IMR-90 (cell line): ENCODE measurements at regions not wholly inside any gene's neighbourhood (a gene's known extent, or its start where the extent isn't known, plus 50 kb on each side); places are given as distances from the start of the nearest gene placed in this dataset.

Experiments used
- ATAC-seq: fragments of 200-7000 bp; cut with Tn5 transposase; 2 replicates; pipeline ENCODE4 v1.9.1; 2020; ENCODE audit warnings: low read depth, mild to moderate bottlenecking, moderate library complexity
- BruUV-seq: library from RNA; stranded (reverse); fragments of 400-500 nt; replicated peaks from 2 replicates; lab custom pipeline; 2021; lab: Mats Ljungman, UMichigan
- CTCF ChIA-PET: fragments of 300-600 bp; formaldehyde crosslinking; extraction: SDS; loops from one replicate; lab custom pipeline; 2021; ENCODE audit warnings: antibody characterized with exemption; lab: Yijun Ruan, JAX
- POLR2A ChIA-PET: fragments of 300-600 bp; sonication (Branson Sonifier 250); formaldehyde crosslinking; loops from one replicate; lab custom pipeline; 2022; ENCODE audit warnings: antibody characterized with exemption; ENCODE audit not compliant: unreplicated experiment; lab: Charles Lee
- DNase-seq: peaks from one replicate; pipeline ENCODE4 v3.0.0; 2013
- H2AFZ ChIP-seq: replicated peaks from 2 replicates; pipeline ENCODE3; 2013; ENCODE audit warnings: low read length, mild to moderate bottlenecking; ENCODE audit not compliant: poor library complexity
- H2AK5ac ChIP-seq: 2 replicates; pipeline ENCODE4 v1.6.1; 2013; ENCODE audit warnings: low read depth, low read length, inconsistent platforms
- H2AK9ac ChIP-seq: replicated peaks from 2 replicates; pipeline ENCODE3; 2013; ENCODE audit warnings: mild to moderate bottlenecking, low read depth, low read length, moderate library complexity; ENCODE audit not compliant: poor library complexity
- H2BK120ac ChIP-seq: 2 replicates; pipeline ENCODE4 v1.6.1; 2013; ENCODE audit warnings: low read depth, low read length, inconsistent platforms
- H2BK15ac ChIP-seq: 3 replicates; pipeline ENCODE4 v1.6.1; 2013; ENCODE audit warnings: low read depth, low read length, inconsistent platforms
- H2BK20ac ChIP-seq: 2 replicates; pipeline ENCODE4 v1.6.1; 2013; ENCODE audit warnings: low read depth, mild to moderate bottlenecking, inconsistent platforms, low read length, moderate library complexity
- H2BK5ac ChIP-seq: 2 replicates; pipeline ENCODE4 v1.6.1; 2013; ENCODE audit warnings: mild to moderate bottlenecking, low read depth, low read length, inconsistent platforms; ENCODE audit not compliant: poor library complexity, severe bottlenecking
- H3K14ac ChIP-seq: replicated peaks from 2 replicates; pipeline ENCODE4 v1.6.1; 2013; ENCODE audit warnings: low read depth, low read length, inconsistent platforms
- H3K18ac ChIP-seq: 2 replicates; pipeline ENCODE4 v1.6.1; 2013; ENCODE audit warnings: low read depth, low read length, control low read depth
- H3K23ac ChIP-seq: 2 replicates; pipeline ENCODE4 v1.6.1; 2013; ENCODE audit warnings: low read depth, low read length, inconsistent platforms
- H3K27ac ChIP-seq: 2 replicates; pipeline ENCODE4 v1.5.1; 2013; ENCODE audit warnings: mild to moderate bottlenecking, control low read depth, low read length; ENCODE audit not compliant: insufficient read depth
- H3K27me3 ChIP-seq: 2 replicates; pipeline ENCODE4 v1.6.1; 2013; ENCODE audit warnings: low read length; ENCODE audit not compliant: control insufficient read depth, insufficient read depth
- H3K36me3 ChIP-seq: 2 replicates; pipeline ENCODE4 v1.6.1; 2013; ENCODE audit warnings: low read length, mixed read lengths; ENCODE audit not compliant: control insufficient read depth, insufficient read depth
- H3K4ac ChIP-seq: 2 replicates; pipeline ENCODE4 v1.6.1; 2013; ENCODE audit warnings: low read depth, low read length, inconsistent platforms
- H3K4me1 ChIP-seq: 2 replicates; pipeline ENCODE4 v1.6.1; 2013; ENCODE audit warnings: low read length, mixed read lengths; ENCODE audit not compliant: control insufficient read depth, insufficient read depth
- H3K4me2 ChIP-seq: 2 replicates; pipeline ENCODE4 v1.6.1; 2013; ENCODE audit warnings: low read depth, mild to moderate bottlenecking, control low read depth, low read length, moderate library complexity
- H3K4me3 ChIP-seq: 2 replicates; pipeline ENCODE4 v1.5.1; 2013; ENCODE audit warnings: low read depth, mild to moderate bottlenecking, control low read depth, low read length, moderate library complexity; ENCODE audit not compliant: insufficient read depth
- H3K56ac ChIP-seq: 2 replicates; pipeline ENCODE4 v1.6.1; 2013; ENCODE audit warnings: low read length, inconsistent platforms; ENCODE audit not compliant: insufficient read depth; ENCODE audit errors: extremely low read depth
- H3K79me1 ChIP-seq, 2 experiments: 2 replicates each; pipeline ENCODE4 v1.6.1; 2013; ENCODE audit warnings: low read length in 2 of 2, inconsistent platforms in 1 of 2, low read depth in 1 of 2
- H3K9ac ChIP-seq: 2 replicates; pipeline ENCODE4 v1.6.1; 2013; ENCODE audit warnings: low read depth, low read length, control low read depth
- H3K9me1 ChIP-seq: 2 replicates; pipeline ENCODE4 v1.6.1; 2013; ENCODE audit warnings: low read length, inconsistent platforms; ENCODE audit not compliant: insufficient read depth
- H3K9me3 ChIP-seq: 2 replicates; pipeline ENCODE4 v1.6.1; 2013; ENCODE audit warnings: low read length; ENCODE audit not compliant: control insufficient read depth, insufficient read depth
- H4K20me1 ChIP-seq: 2 replicates; pipeline ENCODE4 v1.6.1; 2013; ENCODE audit warnings: low read length, inconsistent platforms; ENCODE audit not compliant: insufficient read depth
- H4K5ac ChIP-seq: 2 replicates; pipeline ENCODE4 v1.6.1; 2013; ENCODE audit warnings: mild to moderate bottlenecking, low read depth, low read length, control low read depth
- H4K8ac ChIP-seq, 2 experiments: 2 replicates each; pipeline ENCODE4 v1.6.1; 2013; ENCODE audit warnings: low read depth in 2 of 2, low read length in 2 of 2, control low read depth in 1 of 2, inconsistent platforms in 1 of 2
- H4K91ac ChIP-seq: 2 replicates; pipeline ENCODE4 v1.6.1; 2013; ENCODE audit warnings: low read depth, low read length, inconsistent platforms; ENCODE audit not compliant: insufficient read depth
- BHLHE40 ChIP-seq: fragments of 150-350 bp; IDR thresholded peaks from 2 replicates; pipeline ENCODE4 v1.6.1; 2016; ENCODE audit warnings: mild to moderate bottlenecking, low read depth, low read length
- CEBPB ChIP-seq: IDR thresholded peaks from 2 replicates; pipeline ENCODE4 v1.6.1; 2012; ENCODE audit warnings: low read depth, low read length, improper control_type of control experiment
- CHD1 ChIP-seq: IDR thresholded peaks from 2 replicates; pipeline ENCODE4 v1.6.1; 2012; ENCODE audit warnings: low read depth, low read length, improper control_type of control experiment
- FOS ChIP-seq: fragments of 150-350 bp; IDR thresholded peaks from 2 replicates; pipeline ENCODE4 v1.6.1; 2016; ENCODE audit warnings: low read depth, low read length
- MAFK ChIP-seq: IDR thresholded peaks from 2 replicates; pipeline ENCODE4 v1.6.1; 2012; ENCODE audit warnings: low read depth, low read length, improper control_type of control experiment
- MXI1 ChIP-seq: IDR thresholded peaks from 2 replicates; pipeline ENCODE4 v1.6.1; 2012; ENCODE audit warnings: low read depth, mild to moderate bottlenecking, low read length, moderate library complexity, borderline replicate concordance
- NFE2L2 ChIP-seq: fragments of 150-350 bp; IDR thresholded peaks from 2 replicates; pipeline ENCODE4 v1.6.1; 2016; ENCODE audit warnings: low read depth, mild to moderate bottlenecking, low read length
- POLR2A ChIP-seq: IDR thresholded peaks from 2 replicates; pipeline ENCODE4 v1.6.1; 2012; ENCODE audit warnings: mild to moderate bottlenecking, low read depth, low read length
- RAD21 ChIP-seq: IDR thresholded peaks from 2 replicates; pipeline ENCODE4 v1.6.1; 2012; ENCODE audit warnings: low read length, improper control_type of control experiment
- RFX5 ChIP-seq: IDR thresholded peaks from 2 replicates; pipeline ENCODE4 v1.8.0; 2012; ENCODE audit warnings: low read depth, mild to moderate bottlenecking, low read length, moderate library complexity
- SMC3 ChIP-seq: fragments of 150-350 bp; IDR thresholded peaks from 2 replicates; pipeline ENCODE4 v1.6.1; 2016; ENCODE audit warnings: low read depth, mild to moderate bottlenecking, antibody characterized with exemption, low read length, moderate library complexity
- WGBS, 2 experiments: methylation state at CpG; one replicate each; pipeline versions ENCODE4 v1.1.5 to v1.1.7; 2013; ENCODE audit warnings: missing lambda C conversion rate in 2 of 2; ENCODE audit not compliant: insufficient read length in 1 of 2; ENCODE audit errors: extremely low coverage in 2 of 2; 5-methylcytosine and 5-hydroxymethylcytosine counted together
- dilution Hi-C: fragments of 300-500 bp; cut with HindIII; formaldehyde crosslinking; loops from one replicate; pipeline ENCODE4 v1.14.3; 2018; ENCODE audit warnings: low sequenced_read_pairs; ENCODE audit not compliant: unreplicated experiment
- in situ Hi-C: fragments of 300-500 bp; cut with MboI; formaldehyde crosslinking; loops from 3 replicates; pipeline ENCODE4 v1.14.3; 2019; ENCODE audit warnings: low sequenced_read_pairs, inconsistent platforms, mixed read lengths
- intact Hi-C: fragments of 100-400 bp; cut with micrococcal nuclease; formaldehyde crosslinking; loops from 2 replicates; pipeline ENCODE4 v1.10.0; 2022
- TF ChIP-seq, protein P1 (sequence below): fragments of 150-350 bp; IDR thresholded peaks from 2 replicates; pipeline ENCODE4 v1.6.1; 2016; ENCODE audit warnings: low read depth, mild to moderate bottlenecking, low read length, moderate library complexity, borderline replicate concordance
- TF ChIP-seq, protein P2 (sequence below): conservative IDR thresholded peaks from 2 replicates; pipeline ENCODE4 v1.5.1; 2012; ENCODE audit warnings: mild to moderate bottlenecking, low read depth, low read length, improper control_type of control experiment

DNA sequence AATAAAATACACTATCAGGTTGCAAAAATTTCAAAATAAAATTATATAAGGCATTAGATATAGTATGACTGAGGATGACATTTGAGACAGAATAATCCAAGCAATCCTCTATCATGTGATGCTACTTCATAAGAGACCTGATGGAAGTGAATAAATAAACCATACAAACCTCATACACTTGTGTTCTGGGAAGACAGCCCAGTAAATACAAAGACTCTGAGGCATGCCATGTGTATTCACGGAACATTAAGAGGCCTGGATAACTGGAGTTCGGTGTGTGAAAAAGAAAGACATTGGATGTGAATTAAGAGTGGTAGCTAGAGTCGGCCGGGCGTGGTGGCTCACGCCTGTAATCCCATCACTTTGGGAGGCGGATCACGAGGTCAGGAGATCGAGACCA is 364.2 kb downstream of the ADAM29 start:
- BruUV-seq, result no TSS peak
- no peak overlapping the region for H2BK5ac ChIP-seq
- in situ Hi-C loops, result no loop called here
- no peak overlapping the region for H3K27ac ChIP-seq
- H4K91ac ChIP-seq, result no peak overlapping the region
- no peak overlapping the region for H4K8ac ChIP-seq
- no peak overlapping the region for H2BK20ac ChIP-seq
- H3K9me3 ChIP-seq, result no peaks in the 10 kb centered on the region; the same call in none of the 2 replicates
- H3K4me1 ChIP-seq, result no peaks in the 10 kb centered on the region
- no CpG with 5 or more reads among the region's 9 CpGs for WGBS, 2 experiments
- no peaks in the 10 kb centered on the region for H4K20me1 ChIP-seq
- H3K18ac ChIP-seq, result no peak overlapping the region
- no peak overlapping the region for H4K5ac ChIP-seq
- ATAC-seq, result no peak
- H3K14ac ChIP-seq, result no peak overlapping the region
- H3K23ac ChIP-seq, result no peak overlapping the region
- dilution Hi-C loops, result no loop called here
- no peak overlapping the region for H2BK15ac ChIP-seq
- intact Hi-C loops, result no loop called here
- H3K9ac ChIP-seq, result no peak overlapping the region
- H2AFZ ChIP-seq, result no peak overlapping the region
- no peak overlapping the region for H3K56ac ChIP-seq
- no peak overlapping the region for H3K4me2 ChIP-seq
- TF ChIP-seq MXI1, result no peak
- TF ChIP-seq, protein P1, sequence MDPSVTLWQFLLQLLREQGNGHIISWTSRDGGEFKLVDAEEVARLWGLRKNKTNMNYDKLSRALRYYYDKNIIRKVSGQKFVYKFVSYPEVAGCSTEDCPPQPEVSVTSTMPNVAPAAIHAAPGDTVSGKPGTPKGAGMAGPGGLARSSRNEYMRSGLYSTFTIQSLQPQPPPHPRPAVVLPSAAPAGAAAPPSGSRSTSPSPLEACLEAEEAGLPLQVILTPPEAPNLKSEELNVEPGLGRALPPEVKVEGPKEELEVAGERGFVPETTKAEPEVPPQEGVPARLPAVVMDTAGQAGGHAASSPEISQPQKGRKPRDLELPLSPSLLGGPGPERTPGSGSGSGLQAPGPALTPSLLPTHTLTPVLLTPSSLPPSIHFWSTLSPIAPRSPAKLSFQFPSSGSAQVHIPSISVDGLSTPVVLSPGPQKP, result no peak
- TF ChIP-seq BHLHE40, result no peak
- no peak for TF ChIP-seq NFE2L2
- no peak for TF ChIP-seq RFX5
- no peak for TF ChIP-seq CEBPB
- TF ChIP-seq, protein P2, sequence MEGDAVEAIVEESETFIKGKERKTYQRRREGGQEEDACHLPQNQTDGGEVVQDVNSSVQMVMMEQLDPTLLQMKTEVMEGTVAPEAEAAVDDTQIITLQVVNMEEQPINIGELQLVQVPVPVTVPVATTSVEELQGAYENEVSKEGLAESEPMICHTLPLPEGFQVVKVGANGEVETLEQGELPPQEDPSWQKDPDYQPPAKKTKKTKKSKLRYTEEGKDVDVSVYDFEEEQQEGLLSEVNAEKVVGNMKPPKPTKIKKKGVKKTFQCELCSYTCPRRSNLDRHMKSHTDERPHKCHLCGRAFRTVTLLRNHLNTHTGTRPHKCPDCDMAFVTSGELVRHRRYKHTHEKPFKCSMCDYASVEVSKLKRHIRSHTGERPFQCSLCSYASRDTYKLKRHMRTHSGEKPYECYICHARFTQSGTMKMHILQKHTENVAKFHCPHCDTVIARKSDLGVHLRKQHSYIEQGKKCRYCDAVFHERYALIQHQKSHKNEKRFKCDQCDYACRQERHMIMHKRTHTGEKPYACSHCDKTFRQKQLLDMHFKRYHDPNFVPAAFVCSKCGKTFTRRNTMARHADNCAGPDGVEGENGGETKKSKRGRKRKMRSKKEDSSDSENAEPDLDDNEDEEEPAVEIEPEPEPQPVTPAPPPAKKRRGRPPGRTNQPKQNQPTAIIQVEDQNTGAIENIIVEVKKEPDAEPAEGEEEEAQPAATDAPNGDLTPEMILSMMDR, result no peak
- TF ChIP-seq RAD21, result no peak
- TF ChIP-seq MAFK, result no peak
- TF ChIP-seq FOS, result no peak
- no peak for TF ChIP-seq SMC3
- TF ChIP-seq POLR2A, result no peak
- TF ChIP-seq CHD1, result no peak
- no peaks in the 10 kb centered on the region for H3K36me3 ChIP-seq
- H3K27me3 ChIP-seq, result no peaks in the 10 kb centered on the region
- H3K9me1 ChIP-seq, result no peaks in the 10 kb centered on the region
- no peak overlapping the region for H3K4me3 ChIP-seq
- DNase-seq, result peak; percentile 18
- no peak overlapping the region for H2BK120ac ChIP-seq
- POLR2A ChIA-PET, result no interaction called here
- no peak overlapping the region for H3K4ac ChIP-seq
- H3K79me1 ChIP-seq, result no peaks in the 10 kb centered on the region
- H2AK9ac ChIP-seq, result no peak overlapping the region
- H2AK5ac ChIP-seq, result no peak overlapping the region
- CTCF ChIA-PET, result no interaction called here
